ENCODE measurements at regions not wholly inside any gene's neighbourhood (a gene's known extent, or its start where the extent isn't known, plus 50 kb on each side); places are given as distances from the start of the nearest gene placed in this dataset.

DNA sequence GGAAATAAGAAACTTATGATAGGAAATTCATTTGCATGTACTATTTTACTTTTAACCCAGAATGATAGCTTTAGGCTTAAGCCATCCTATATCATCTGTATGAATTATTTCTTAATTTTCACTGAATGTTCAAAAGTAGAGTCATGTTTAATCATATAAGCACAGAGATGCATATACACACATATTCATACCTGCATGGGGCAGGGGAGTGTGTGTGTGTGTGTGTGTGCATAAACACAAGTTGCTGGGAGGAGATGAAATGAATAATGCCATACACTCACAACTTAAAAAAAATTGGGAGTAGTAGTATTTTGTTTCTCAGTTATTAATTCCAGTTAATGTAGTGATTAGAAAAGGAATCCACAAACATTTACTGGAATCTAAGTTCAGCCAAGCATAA lies 83.1 kb upstream of the IKZF1 start:
- Histone ChIP-seq H3K27me3 (ENCODE audit: control insufficient read depth, insufficient read depth, low read length) (no peaks in the 10 kb centered on the region), H3K4me3 (ENCODE audit: low read length) (no peak overlapping the region), H3K36me3 (ENCODE audit: control insufficient read depth, insufficient read depth, low read length) (no peaks in the 10 kb centered on the region), H3K27ac (ENCODE audit: low read length) (no peak overlapping the region), H3K9me3 (ENCODE audit: control insufficient read depth, insufficient read depth, low read length) (no peaks in the 10 kb centered on the region), H3K4me1 (ENCODE audit: control insufficient read depth, insufficient read depth, low read length) (peaks cover 6% of the 10 kb centered on the region)
- Mint-ChIP-seq H3K9me3 (no peaks in the 10 kb centered on the region), H3K4me3 (no peak overlapping the region), H3K4me1 (peaks cover 0 to 10% of the 10 kb centered on the region in 2 donors), H3K36me3 (peaks cover 19% of the 10 kb centered on the region), H3K27me3 (ENCODE audit: low read depth in 2 of 2) (no peaks in the 10 kb centered on the region), H3K27ac (no peak overlapping the region)
- TF ChIP-seq, protein P1, sequence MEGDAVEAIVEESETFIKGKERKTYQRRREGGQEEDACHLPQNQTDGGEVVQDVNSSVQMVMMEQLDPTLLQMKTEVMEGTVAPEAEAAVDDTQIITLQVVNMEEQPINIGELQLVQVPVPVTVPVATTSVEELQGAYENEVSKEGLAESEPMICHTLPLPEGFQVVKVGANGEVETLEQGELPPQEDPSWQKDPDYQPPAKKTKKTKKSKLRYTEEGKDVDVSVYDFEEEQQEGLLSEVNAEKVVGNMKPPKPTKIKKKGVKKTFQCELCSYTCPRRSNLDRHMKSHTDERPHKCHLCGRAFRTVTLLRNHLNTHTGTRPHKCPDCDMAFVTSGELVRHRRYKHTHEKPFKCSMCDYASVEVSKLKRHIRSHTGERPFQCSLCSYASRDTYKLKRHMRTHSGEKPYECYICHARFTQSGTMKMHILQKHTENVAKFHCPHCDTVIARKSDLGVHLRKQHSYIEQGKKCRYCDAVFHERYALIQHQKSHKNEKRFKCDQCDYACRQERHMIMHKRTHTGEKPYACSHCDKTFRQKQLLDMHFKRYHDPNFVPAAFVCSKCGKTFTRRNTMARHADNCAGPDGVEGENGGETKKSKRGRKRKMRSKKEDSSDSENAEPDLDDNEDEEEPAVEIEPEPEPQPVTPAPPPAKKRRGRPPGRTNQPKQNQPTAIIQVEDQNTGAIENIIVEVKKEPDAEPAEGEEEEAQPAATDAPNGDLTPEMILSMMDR (IDR thresholded peaks at IDR 0.05): no peak
- ATAC-seq (no peak), DNase-seq (no peak)
- intact Hi-C loops (cut with micrococcal nuclease): no loop called here

DNA sequence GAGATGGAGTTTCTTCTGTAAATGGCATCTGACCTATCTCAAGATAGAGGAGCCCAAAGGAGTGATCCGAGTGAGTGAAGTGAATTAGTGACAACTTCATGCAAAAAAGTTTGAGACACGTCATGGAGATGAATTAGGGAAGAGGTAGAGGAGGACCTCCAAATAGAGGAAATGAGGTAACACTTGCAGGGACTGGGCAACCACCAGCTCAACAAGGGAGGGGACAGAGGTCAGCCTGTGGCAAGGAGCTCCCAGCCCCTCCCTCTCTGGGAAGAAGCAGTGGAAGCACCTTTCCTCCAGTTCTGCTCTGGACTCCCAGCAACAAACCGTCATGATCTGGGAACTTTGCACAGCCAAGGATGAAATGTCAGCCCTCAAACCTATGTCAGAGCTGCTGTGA lies 83.5 kb upstream of the IKZF1 start:
- WGBS (ENCODE audit: insufficient coverage): 83% methylated on average over 3 of the region's 3 CpGs
- H3K4me1 ChIP-seq (ENCODE audit: control insufficient read depth, insufficient read depth, low read length): peaks cover 7% of the 10 kb centered on the region
- no peaks in the 10 kb centered on the region for H3K9me3 ChIP-seq (ENCODE audit: control insufficient read depth, insufficient read depth, low read length)
- peak overlapping the region in 1 of 2 donors; percentile 28 for H3K27ac Mint-ChIP-seq
- TF ChIP-seq, protein P1 (IDR thresholded peaks at IDR 0.05): no peak
- no peak overlapping the region for H3K4me3 ChIP-seq (ENCODE audit: low read length)
- H3K4me3 Mint-ChIP-seq: no peak overlapping the region
- peak in 2 of 3 donors; percentile 9 to 78 for ATAC-seq
- H3K27me3 Mint-ChIP-seq (ENCODE audit: low read depth in 2 of 2): no peaks in the 10 kb centered on the region
- no peak overlapping the region for H3K27ac ChIP-seq (ENCODE audit: low read length)
- no peaks in the 10 kb centered on the region for H3K27me3 ChIP-seq (ENCODE audit: control insufficient read depth, insufficient read depth, low read length)
- intact Hi-C loops (cut with micrococcal nuclease): no loop called here
- H3K36me3 ChIP-seq (ENCODE audit: control insufficient read depth, insufficient read depth, low read length): no peaks in the 10 kb centered on the region
- peaks cover 0 to 14% of the 10 kb centered on the region in 2 donors for H3K4me1 Mint-ChIP-seq
- no peaks in the 10 kb centered on the region for H3K9me3 Mint-ChIP-seq
- DNase-seq: peak in 1 of 2 donors; percentile 1
- peaks cover 19% of the 10 kb centered on the region for H3K36me3 Mint-ChIP-seq

DNA sequence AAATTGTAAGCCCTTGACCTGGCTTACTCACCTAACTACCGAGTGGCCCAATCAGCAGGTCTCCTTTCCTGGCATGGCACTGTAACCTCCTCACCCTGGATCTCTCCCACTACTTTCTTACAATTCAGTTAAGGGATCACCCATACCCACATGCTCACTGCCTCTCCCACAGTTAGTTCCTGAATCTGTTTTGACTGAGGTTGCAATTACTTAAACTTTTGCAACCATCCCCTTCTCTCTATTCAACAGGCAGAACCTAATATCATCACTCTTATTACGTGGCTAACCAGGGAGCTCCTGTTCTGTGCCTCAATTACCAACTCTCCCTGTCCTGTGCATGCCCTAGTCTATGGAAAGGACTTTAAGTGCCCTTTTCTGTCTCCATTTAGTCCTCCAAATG lies 84.2 kb upstream of the IKZF1 start:
- H3K4me1 Mint-ChIP-seq: peaks cover 2 to 21% of the 10 kb centered on the region in 2 donors
- TF ChIP-seq, protein P1 (IDR thresholded peaks at IDR 0.05): no peak
- no peak for ATAC-seq
- H3K36me3 ChIP-seq (ENCODE audit: control insufficient read depth, insufficient read depth, low read length): no peaks in the 10 kb centered on the region
- peaks cover 7% of the 10 kb centered on the region for H3K4me1 ChIP-seq (ENCODE audit: control insufficient read depth, insufficient read depth, low read length)
- H3K27me3 Mint-ChIP-seq (ENCODE audit: low read depth in 2 of 2): no peaks in the 10 kb centered on the region
- H3K9me3 ChIP-seq (ENCODE audit: control insufficient read depth, insufficient read depth, low read length): no peaks in the 10 kb centered on the region
- no peaks in the 10 kb centered on the region for H3K9me3 Mint-ChIP-seq
- DNase-seq: peak in 1 of 2 donors; percentile 1
- H3K4me3 ChIP-seq (ENCODE audit: low read length): no peak overlapping the region
- no peaks in the 10 kb centered on the region for H3K27me3 ChIP-seq (ENCODE audit: control insufficient read depth, insufficient read depth, low read length)
- H3K4me3 Mint-ChIP-seq: no peak overlapping the region
- peak overlapping the region in 1 of 2 donors; percentile 28 for H3K27ac Mint-ChIP-seq
- intact Hi-C loops (cut with micrococcal nuclease): no loop called here
- no peak overlapping the region for H3K27ac ChIP-seq (ENCODE audit: low read length)
- whole genome bisulfite sequencing (ENCODE audit: insufficient coverage): 87% methylated on average over 2 of the region's 2 CpGs
- peaks cover 19% of the 10 kb centered on the region for H3K36me3 Mint-ChIP-seq

DNA sequence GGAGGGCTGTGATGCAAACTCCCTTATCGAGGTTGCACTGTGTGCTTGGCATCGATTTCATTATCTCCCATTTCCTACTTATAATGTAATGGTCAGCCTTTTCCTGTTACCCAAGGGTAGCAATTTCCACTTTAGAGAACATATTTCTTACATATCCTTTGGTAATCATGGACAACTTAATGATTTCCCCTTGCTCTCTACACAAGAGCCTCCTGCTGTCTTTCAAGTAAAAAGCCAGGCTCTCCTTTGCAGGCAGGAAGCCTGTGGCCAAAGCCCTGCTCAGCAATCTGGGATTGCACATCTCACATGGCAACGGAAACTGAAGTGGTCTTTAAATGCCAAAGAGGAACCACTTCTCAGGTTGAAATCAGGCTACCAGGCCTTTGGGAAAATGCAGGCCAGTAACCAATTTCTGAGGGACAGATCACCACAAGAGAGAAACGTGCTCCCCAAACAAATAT lies 86.7 kb upstream of the IKZF1 start:
- 30% methylated on average over 3 of the region's 4 CpGs for WGBS (ENCODE audit: insufficient coverage)
- H3K4me1 Mint-ChIP-seq: peaks cover 15 to 37% of the 10 kb centered on the region in 2 donors
- ATAC-seq: no peak
- no peaks in the 10 kb centered on the region for H3K36me3 ChIP-seq (ENCODE audit: control insufficient read depth, insufficient read depth, low read length)
- H3K4me3 Mint-ChIP-seq: no peak overlapping the region
- intact Hi-C loops (cut with micrococcal nuclease): no loop called here
- DNase-seq: no peak
- peaks cover 26% of the 10 kb centered on the region for H3K4me1 ChIP-seq (ENCODE audit: control insufficient read depth, insufficient read depth, low read length)
- H3K9me3 Mint-ChIP-seq: no peaks in the 10 kb centered on the region
- H3K9me3 ChIP-seq (ENCODE audit: control insufficient read depth, insufficient read depth, low read length): no peaks in the 10 kb centered on the region
- H3K27ac ChIP-seq (ENCODE audit: low read length): no peak overlapping the region
- no peaks in the 10 kb centered on the region for H3K27me3 ChIP-seq (ENCODE audit: control insufficient read depth, insufficient read depth, low read length)
- no peak overlapping the region for H3K4me3 ChIP-seq (ENCODE audit: low read length)
- H3K27me3 Mint-ChIP-seq (ENCODE audit: low read depth in 2 of 2): no peaks in the 10 kb centered on the region
- H3K36me3 Mint-ChIP-seq: peaks cover 19% of the 10 kb centered on the region
- TF ChIP-seq, protein P1 (IDR thresholded peaks at IDR 0.05): no peak
- H3K27ac Mint-ChIP-seq: no peak overlapping the region

Measured in natural killer cell (primary cell).